Stimulated activated CD8-positive, alpha-beta memory T cell treated with anti-CD3 and anti-CD28 coated beads, Interleukin-4, amount 100 ng/mL, for 24 hours (primary cell): ENCODE measurements at regions not wholly inside any gene's neighbourhood (a gene's known extent, or its start where the extent isn't known, plus 50 kb on each side); places are given as distances from the start of the nearest gene placed in this dataset.

Experiments
- DNase-seq: peaks from one replicate; pipeline ENCODE4 v3.0.0-alpha.2; 2020; ENCODE audit warnings: low read depth

DNA sequence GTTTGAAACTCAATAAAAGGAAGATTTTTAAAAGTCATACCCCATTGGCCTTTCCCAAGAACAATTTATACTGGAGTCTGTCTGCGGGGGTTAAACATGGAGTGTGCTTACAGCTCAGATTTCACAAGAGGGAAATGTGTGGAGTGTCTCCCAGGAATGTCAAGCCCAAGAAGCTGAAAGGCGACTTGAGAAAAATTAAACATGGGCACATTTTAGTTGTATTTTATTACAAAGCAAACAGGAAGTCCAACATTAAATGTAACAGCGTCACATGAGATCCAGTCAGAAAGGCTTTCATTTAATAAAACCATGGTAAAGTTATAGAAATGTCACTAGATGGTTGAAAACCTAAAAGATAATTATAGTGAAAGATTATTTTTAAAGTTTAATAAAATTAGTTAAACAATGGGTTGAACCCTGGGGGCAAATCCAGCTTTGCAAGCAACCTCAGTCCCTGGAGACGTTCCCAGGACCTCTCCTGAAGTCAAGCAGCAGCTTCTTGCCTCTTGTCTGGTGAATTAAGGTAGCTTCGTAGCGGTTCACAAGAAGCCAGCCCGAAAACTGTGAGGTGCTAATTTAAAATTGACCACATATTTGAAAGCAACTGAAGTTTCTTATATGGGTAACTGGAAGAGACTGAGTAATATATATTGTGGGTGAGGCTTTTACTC, 168.4 kb upstream of the EDNRA start:
- no peak for DNase-seq

DNA sequence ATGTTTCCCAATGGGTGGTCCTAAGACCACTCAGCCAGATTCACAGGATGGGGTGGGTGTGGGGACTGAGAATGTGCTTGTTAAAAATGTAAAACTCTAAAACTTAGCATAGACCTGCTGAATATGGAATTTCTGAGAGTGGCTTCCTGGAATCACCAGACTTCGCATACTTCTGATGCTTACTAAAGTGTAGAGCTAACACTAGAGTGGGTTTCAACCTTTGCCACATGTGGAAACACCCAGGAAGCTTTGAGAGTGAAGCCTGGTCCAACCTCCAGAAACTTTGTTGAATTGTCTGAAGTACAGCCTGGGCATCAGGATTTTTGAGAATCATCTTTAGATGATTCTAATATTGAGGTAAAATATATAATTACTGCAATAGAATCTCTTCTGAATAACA, 167.8 kb upstream of the EDNRA start:
- no peak for DNase-seq

DNA sequence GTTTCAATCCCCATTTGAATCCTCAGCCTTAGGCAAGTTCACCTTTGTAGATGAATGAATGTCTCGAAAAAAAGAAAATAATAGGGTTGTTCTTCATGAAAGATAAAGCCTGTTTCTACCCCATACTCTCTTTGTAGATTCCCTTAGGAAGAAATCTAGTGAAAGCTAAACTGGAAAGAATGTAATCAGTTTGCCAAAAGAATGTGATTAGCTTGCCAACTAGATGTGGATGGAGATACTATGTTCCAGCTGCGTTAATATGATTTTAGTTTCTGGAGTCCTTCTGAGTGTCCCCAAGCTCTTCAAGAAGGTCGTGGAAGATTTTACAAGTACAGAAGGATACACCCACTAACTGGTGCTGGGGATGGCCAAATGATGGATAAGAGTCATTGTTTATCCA, 162.3 kb upstream of the EDNRA start:
- no peak for DNase-seq

DNA sequence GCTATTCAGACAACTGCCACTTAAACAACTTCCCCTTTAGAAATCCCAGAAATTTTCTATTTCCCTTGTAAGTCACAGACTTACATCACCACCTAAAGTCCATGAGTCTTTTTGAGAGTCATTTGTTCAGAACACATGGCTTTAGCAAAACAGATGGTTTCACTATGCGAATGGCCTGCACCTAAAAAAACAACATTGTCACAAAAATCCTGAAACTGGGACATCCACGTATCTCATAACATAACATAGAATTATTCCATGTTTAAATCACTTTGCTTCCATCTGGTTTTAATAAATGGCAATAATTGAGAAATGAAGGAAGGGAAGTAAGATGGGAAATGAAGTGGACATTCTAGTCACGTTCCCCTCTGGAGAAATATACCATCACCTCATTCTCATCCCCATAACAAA, 155.3 kb upstream of the EDNRA start:
- no peak for DNase-seq

DNA sequence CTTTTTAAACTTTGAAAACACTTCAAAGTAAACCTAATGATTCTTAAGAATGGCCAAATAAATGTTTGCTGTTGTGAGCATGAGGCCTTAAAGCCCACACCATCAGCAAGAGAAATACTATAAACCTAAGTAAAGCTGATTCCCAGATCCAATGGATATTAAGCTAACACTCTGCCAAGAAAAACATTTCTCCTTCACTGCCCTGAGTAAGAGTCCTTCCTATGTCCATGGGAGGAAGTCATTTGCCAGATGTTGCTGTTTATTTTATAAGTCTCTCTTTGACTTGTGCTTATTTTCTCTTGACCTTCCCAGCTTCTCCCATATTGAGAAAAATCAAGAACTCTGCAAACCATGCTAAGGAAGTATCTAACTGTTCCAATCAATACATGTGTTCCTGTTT, 154.3 kb upstream of the EDNRA start:
- no peak for DNase-seq

DNA sequence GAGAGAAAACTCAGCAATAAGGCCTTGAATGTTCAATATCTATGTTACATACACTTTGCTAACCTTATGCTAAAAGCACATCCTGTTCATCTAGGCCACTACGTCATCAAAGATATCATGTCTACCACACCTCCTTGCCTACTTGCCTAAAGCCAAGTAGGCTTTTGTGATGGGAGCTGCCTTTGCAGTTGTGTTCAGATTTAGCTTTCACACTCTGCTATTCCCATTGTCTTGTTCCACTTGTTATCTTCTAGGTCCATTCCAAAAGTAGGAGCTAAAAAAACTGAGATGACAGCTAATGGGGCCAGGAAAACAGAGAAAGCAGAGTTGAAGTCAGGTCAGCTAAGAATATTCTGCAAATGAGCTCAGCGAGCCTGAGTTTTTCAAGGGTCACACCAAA, 153.6 kb upstream of the EDNRA start:
- no peak for DNase-seq

DNA sequence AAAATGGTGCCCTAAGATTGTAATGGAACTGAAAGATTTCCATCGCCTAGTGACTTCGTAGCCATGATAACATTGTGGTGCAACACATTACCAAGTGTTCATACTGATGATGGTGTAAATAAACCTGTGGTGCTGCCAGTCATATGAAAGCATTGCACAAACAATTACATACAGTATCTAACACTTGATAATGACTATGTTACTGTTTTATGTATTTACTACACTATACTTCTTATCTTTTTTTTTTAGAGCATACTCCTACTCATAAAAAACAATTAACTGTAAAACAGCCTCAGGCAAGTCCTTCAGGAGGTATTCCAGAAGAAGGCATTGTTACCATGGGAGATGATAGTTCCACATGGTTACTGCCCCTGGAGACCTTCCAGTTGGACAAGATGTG, 152.7 kb upstream of the EDNRA start:
- DNase-seq, result no peak

DNA sequence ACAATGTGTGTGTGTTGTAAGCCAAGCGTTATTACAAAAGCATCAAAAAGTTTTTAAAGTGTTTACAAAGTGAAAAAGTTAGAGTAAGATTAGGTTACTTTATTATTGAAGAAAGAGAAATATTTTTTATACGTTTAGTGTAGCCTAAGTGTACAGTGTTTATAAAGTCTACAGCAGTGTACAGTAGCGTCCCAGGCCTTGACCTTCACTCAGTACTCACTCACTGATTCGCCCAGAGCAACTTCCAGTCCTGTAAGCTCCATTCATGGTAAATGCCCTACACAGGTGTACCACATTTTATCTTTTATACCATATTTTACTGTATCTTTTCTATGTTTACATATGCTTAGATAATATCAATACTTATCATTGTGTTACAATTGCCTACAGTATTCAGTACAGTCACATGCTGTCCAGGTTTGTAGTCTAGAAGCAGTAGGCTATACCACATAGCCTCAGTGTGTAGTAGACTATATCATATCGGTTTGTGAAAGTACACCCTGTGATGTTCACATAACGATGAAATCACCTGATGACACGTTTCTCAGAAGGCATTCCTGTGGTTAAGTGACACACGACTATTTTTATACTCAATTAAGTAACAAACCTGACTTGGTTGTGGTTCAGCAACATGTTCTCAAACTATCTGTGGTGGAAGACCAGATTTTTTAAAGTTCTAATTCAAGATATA, 152.0 kb upstream of the EDNRA start:
- DNase-seq, result no peak

DNA sequence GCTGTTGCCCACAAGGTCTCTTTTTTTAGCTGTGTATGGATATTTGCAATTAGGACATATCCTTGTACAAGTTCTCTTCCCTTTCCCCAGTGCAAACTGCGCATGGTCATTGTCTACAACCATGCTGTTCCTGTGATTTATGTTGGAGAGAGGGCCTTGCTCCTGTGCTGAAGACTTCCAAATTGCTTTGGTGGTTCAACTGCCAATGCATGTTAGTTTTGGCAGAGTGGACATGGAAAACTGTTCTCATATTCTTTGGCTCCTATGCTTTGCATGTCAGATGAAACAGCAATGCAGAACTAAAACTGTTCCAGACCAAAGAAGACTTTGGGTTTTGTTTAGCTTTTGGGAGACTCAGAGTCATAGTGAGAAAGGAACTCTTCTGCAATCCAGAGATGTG, 148.8 kb upstream of the EDNRA start:
- no peak for DNase-seq

DNA sequence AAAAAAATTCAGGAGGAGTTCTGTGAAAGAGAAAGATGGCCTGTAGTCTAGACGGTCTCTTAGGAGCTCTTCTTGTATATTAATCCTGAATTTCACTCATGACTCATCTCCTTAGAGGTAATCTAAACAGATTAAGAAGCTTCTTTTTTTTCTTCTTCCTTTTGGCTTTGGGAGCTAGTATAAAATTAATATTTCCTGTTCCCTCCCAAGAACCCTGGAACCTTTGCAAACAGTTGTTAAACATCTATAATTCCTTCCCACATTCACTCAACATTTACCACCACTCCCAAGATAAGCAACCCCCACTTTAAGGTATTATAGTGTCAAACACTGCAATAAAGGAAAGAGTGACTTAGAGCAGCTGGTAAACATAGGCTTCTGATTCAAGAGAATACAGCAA, 146.4 kb upstream of the EDNRA start:
- no peak for DNase-seq

DNA sequence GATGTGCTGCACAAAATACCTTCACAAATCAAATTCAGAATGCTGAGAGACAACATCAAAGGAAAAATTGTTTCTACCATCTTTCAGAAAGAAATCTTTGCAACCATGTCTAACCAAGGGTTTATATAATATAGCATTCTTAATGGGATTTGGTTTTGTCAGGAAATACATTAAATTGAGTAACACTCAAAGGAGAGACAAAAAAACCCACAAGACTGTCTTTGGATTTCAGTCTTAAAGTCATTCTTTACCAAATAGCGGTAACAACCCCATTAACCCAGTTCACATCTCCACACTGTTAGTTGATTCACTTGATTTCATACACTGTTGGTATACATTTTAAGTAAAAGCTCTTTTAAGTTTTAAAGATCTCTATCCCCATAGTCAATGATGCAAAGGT, 145.7 kb upstream of the EDNRA start:
- DNase-seq, result no peak

DNA sequence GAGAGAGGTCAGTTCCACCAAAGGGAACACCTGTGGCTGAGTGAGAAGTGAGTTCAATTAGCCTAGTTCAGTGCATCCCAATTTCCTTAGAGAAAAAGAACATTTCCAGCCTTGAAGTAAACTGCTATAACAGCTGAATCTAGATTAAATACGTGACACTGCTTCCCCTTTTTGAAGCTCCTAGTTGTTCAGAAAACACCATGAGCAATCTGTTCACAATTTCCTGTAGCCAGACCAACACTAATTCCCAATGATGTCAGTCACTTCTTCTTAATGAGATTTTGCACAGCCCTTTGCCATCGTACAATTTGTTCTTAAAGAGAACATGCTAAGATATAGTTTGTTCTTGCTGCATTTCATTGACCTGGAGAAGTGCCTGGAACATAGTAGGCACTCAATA, 144.6 kb upstream of the EDNRA start:
- DNase-seq, result no peak

DNA sequence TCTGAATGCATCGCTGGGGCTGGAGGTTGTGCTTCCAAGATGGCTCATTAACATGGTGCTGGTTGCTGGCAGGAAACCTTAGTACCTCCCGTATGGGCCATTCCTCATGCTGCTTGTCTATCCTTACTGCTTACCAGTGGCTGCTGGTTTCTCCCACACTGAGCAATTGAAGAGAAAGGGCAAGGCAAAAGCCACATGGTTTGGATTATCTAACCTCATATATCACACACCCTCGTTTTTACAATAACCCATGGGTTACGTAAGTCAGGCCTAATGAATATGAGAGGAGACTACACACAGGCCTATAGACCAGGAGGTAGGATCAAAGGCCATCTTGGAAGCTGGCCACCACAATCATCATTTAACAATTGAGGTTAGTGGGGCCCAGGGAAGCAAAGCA, 141.8 kb upstream of the EDNRA start:
- DNase-seq, result no peak

DNA sequence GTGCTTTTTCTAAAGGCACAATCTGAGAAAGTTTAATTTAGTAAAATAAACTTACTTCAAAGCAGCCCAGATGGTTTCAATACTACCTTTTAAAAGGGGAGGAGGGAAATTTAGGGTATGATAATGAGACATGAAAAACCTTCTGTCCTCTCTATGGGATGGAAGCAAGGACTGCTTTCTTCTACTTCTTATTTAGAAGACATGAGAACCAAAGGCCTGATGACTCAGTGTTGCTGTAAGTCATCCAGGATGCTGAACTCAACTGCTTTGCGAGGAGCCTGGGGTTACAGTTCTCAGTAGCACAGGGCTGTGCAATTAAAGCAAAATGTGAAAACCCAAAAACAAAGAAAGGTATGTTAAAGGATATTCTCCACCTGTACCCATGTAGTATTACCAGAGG, 140.8 kb upstream of the EDNRA start:
- no peak for DNase-seq

DNA sequence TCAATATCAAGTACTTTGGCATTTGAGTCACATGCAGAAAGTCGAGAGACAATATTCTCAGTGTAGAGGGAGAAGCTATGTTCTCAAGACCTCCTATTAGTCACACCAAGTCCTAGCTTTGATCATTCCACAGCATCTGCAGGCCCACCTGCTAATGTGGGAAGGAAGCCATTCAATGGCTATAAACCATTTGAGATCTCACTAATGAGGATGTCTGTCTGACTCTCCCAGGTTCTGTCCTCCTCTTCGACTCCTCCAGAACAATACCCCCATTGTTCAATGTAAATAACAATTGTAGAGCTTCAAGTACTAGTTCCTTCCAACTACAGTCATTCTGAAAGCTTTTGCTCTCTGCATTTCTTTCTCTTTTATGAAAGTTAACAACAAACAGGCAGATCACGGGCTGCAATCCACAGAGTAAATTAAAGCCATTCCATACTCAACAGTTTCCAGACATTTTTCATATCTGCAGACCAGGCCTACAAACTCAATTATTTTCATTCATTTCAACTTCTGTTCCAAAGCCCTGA, 140.2 kb upstream of the EDNRA start:
- no peak for DNase-seq

DNA sequence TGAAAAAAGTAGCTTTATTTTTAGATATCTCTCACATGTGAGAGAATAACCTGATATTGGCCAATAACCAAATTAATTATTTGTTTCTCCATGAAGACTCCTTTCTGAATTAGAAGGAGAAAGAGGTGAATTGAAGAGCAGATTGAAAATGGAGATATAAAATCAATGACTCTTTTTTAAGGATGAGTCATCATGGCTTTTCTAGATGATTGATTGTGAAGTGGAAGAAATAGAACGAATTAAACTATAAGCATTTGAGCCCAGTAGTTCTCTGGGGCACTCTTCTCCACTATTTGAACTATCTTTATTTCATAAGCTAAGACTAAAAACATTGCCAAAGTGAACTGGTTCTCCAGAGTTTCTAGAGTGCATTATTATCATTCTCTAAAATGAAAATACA, 137.2 kb upstream of the EDNRA start:
- no peak for DNase-seq

DNA sequence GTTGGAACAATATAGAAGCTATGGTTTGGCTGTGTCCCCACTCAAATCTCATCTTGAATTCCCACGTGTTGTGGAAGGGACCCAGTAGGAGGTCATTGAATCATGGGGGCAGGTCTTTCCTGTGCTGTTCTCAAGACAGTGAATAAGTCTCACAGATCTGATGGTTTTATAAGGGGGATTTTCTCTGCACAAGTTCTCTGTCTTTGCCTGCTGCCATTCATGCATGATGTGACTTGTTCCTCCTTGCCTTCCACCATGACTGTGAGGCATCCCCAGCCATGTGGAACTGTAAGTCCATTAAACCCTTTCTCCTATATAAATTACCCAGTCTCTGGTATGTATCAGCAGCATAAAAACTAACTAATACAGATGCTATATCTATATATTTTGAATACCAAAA, 135.2 kb upstream of the EDNRA start:
- no peak for DNase-seq

DNA sequence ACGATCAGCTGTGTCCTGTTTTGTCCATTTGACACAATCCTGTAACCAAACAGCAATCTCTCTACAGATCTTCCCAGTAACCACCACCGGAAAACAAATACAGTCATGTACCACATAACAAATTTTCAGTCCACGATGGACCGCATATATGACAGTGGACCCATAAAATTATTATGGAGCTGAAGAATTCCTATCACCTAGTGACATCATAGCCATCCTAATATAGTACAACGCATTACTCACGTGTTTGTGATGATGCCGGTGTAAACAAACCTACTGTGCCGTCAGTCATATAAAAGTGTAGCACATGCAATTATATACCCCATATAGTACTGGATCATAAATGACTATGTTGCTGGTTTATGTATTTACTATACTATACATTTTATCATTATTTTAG, 133.7 kb upstream of the EDNRA start:
- no peak for DNase-seq

DNA sequence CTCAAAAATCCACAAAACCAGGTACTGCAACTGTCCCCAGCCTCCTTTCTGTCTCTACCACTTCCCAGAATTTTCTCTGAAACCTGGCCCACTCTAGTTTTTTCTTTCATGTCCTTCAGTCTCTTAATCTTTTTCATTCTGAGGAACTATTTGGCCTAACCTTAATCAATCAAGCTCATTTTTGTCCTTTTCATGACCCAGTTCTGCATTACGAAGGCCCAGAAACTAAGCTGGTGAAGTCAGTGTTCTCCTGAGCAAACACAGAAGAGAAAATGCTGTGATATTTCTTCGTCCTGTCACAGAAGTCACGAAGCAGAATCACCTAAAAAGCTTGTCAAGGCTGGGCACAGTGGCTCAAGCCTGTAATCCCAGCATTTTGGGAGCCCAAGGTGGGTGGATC, 131.7 kb upstream of the EDNRA start:
- no peak for DNase-seq

DNA sequence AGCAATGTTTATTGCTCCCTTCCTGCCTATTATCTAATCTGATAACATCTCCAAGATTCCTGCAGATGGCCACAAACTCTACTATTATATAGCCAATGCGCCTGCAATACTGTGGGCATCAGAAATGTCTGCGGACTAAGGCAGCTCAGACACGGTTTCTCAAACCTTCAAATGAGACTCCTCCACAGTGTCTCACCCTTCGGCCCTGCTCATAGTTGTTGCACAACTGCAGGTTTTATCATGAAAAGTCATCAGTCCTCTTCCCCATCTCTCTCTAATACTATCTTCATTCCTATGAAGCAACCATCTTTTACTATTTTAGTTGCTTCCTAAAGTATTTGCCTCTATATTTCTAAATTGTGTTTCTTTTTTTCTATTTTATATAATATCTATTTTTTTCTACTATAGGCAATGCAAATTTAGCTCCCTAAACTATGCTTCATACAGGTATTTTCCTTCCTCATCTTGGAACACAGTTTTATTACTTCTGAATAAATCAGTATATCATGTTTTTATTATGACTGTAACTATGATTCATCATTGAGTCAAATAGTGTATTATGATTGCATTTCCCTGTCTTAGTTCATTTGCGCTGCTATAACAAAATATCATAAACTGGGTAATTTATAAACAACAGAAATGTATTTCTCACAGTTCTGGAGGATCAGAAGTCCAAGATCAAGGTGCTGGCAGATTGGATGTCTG, 129.7 kb upstream of the EDNRA start:
- no peak for DNase-seq

DNA sequence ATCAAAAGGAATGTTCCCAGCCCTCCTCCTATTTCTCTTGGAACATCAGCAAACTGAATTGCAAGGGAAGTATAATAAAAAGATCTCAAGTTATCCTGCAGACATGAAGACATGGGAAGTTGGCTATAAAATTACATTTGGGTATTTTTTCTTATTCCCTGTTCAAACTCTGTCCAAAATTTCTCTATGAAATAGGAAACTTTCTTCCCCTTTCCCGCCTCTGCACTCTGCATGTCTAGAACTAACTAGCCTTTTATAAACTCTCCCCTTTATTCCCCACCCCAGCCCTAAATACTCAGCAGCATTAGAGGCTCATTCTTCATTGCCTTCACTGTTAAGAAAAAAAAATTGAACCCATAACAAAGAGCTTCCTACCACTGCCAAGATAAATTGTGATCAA, 126.7 kb upstream of the EDNRA start:
- no peak for DNase-seq

DNA sequence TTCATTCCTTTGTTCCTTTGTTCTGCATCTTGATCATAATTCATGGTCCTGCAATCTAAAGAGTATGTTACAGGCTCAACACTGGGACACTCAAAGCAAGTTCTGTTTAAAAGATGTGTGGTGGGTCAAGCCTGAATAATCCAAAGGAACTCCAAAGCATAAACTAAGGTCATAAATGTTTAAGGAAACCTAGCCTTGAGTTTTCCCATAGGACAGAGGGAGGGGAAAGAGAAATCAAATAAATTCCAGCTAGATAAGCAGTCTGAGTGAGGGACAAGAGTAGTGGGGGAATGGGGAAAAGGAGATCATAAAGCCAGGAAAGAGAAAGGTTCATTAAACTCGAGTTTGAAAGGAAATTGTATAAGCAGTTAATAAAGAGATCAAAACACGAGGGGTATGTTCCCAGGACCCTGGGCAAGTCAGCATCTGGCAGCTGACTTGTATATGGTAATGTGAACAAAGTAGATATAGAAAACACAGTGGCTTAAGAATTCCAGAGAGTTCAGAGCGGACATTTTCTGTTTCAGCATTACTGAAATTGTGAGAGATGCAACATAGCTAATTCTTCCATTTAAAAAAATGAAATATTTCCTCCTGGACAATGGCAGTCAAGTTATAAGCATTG, 125.8 kb upstream of the EDNRA start:
- DNase-seq, result no peak

DNA sequence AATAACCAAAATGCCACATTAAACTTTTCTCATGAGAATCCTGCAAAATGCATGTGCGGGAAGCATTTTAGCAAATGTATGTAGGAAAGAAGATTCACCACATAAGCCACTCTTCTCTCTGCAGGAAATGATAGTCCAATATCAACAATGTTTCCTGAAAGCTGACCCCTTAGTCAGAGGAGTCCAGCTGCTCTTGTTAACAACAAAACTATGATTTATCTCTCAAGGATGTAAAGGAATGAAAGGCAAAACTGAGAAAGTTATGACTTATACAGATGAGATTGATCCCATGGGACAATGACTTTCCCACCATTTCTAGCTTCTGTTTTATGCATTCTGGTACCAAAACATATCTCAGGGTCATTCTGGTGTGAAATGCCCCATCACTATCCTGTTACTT, 125.0 kb upstream of the EDNRA start:
- no peak for DNase-seq
